ENCODE measurements at regions not wholly inside any gene's neighbourhood (a gene's known extent, or its start where the extent isn't known, plus 50 kb on each side); places are given as distances from the start of the nearest gene placed in this dataset.

- DNase-seq = no peak
Observed at GRCh38 chr4:100842856-100843255, 325.0 kb upstream of the EMCN start.

- DNase-seq = no peak
Observed at GRCh38 chr4:100841911-100842310, 324.1 kb upstream of the EMCN start.

GRCh38 chr4:100839712-100840111 lies 321.9 kb upstream of the EMCN start:
- no peak for DNase-seq

DNA sequence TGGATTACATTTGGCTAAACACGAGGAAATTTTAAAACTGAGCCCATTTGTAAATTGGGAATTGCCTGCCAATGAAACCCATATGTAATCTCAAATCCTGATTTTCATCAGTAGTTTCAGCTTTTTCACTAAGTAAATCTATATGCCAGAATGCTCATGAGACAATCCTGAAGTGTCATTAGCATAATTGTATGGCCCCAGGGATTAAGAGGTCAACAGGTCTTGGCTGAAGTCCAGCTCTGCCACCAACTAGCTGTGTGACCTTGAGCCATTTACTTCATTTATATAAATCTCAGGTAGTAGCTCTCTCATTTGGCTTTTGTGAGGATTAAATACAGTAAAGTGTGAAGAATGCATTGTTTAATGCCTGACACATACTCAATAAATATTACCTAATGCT lies 320.5 kb upstream of the EMCN start:
- DNase-seq = no peak

DNA sequence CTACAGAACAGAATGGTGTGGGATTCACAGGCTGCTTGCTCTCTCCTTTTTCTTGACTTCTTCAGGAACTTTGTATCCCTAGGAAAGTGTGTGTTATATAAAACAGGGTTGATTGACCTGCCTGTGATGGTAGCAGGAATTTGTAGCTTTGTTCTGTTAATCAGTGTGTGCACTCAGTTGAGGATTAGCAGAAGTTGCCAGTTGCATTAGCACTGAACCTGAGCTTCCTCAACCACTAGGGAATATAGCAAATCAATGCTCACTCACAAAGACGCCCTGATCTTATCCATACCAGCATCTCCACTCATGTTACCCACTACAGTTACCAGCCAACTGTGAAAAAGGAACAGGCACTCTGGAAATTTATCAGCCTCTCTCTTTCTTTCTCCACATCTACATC lies 319.1 kb upstream of the EMCN start:
- no peak for DNase-seq

GRCh38 chr4:100834616-100835015 lies 316.8 kb upstream of the EMCN start:
- DNase-seq = no peak

DNA sequence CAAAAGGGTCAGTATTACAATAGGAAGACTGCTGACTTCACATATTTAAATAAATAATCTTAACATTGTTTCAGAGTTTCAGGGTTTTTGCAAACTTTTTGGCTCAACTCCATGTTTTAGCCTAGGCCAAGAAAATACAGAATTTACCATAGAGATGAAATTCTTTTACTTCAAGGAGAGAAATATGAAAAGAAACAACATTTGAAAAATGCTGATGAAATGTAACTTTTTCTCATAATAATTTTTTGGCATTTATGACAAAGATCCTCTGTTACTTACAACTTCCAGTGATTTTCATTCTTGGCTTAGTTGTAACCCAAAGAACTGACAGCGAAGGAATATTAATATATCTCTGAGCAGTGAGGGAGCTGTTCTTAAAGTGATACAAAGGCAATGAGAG lies 316.1 kb upstream of the EMCN start:
- peak in 1 of 2 donors; percentile 6 for DNase-seq

GRCh38 chr4:100828986-100829685 lies 311.3 kb upstream of the EMCN start:
- DNase-seq = no peak

DNA sequence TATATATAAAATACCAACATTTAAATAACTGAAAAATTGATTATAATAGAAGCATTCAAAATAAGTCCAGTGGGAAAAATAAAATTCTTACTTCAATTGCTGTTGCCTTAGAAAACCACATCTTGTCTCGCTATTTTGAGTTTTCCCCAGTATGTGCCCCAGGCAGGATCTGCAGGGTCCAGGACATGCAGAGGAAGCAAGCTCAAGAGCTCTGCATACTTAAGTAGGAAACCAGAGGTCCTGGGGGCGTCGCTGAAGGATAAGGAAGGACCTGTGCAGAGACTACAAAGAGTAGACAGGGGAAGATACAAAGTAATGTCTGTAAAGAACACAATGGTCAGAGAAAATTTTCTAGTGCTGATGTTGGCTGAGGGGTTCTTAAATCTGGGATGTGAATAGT lies 310.5 kb upstream of the EMCN start:
- DNase-seq = no peak

DNA sequence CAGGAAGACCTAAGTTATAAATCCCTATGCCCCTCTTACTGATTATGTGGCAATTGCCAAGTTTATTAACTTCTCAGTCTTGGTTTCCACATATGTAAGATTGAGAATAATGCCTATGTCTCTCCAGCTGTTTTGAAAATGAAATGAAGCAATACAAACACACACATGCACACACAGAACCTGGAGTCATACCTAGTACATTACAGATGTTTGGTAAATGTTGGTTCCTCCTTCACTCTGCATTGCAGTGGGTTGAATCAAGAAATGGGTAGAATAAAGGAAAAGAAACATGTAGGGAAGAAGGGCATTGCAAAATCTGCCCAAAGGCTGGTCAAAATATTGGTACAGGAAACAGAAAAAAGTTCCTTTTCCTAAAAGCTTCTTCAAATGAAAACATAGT lies 309.9 kb upstream of the EMCN start:
- no peak for DNase-seq

GRCh38 chr4:100826808-100827548 lies 309.2 kb upstream of the EMCN start:
- DNase-seq = no peak

DNA sequence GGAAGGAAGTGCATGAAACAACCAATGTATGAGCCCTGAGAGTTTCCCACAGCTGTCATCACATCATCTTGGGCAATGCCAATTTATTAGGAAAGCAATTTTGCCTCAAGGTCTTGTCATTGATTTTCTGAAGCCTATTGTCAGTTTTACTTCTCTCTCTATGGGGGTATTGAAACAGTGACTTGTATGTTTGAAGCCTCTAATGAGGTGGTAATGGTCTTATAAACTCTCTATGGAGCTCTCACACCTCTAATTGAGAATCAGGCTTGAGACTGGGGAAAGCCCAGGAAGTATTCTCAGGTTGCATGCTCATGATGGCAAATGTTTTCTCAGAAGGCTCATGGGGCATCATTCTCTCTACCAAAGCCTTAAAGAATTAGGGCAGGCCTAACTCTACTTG lies 308.2 kb upstream of the EMCN start:
- no peak for DNase-seq

- DNase-seq = no peak
Observed at GRCh38 chr4:100823993-100824323, 306.1 kb upstream of the EMCN start.

GRCh38 chr4:100823066-100823992 lies 305.5 kb upstream of the EMCN start:
- no peak for DNase-seq

GRCh38 chr4:100820249-100820648 lies 302.4 kb upstream of the EMCN start:
- DNase-seq = no peak

DNA sequence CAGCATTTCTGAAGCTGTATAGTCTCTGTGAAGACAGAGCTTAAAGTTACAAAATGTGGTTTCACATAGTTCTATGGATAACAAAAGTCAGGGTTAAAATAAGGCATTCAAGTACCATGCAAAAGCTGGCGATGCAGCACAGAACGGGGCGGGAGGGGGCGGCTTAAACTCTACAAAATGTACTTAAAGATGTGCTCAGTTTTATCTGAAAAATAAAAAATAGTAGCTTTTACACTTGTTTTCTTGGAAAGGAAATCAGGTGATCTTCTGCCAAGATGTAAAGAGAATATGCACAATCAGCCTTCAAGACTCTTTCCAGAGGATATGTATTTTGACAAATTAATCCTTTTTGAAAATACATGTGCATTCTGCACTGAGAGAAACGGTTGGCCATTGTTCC lies 301.7 kb upstream of the EMCN start:
- no peak for DNase-seq

GRCh38 chr4:100816436-100817045 lies 298.7 kb upstream of the EMCN start:
- DNase-seq = peak; percentile 46 to 52

- no peak for DNase-seq
Observed at GRCh38 chr4:100811046-100811445, 293.2 kb upstream of the EMCN start.

DNA sequence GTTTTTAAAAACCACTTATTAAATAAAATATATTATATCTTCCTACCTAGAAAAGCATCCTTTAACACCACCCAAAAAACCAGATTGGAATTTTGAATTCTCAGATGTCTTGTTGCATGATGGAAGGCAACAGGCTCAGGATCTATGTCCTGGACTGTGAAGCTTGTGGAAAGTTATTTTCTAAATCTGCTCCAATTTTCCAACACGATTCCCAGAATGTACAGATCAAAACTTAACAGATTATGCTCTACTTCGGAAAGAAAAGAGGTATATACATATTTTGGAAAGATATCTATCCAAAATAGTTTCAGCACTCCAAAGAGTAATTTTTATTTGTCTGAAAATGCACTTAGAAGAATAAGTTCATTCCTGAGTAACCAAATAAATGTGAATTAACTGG lies 291.7 kb upstream of the EMCN start:
- no peak for DNase-seq

GRCh38 chr4:100806988-100807387 lies 289.2 kb upstream of the EMCN start:
- DNase-seq = no peak

- DNase-seq = no peak
Observed at GRCh38 chr4:100805538-100805937, 287.7 kb upstream of the EMCN start.

All from right lung (tissue), 2 donors.